Osteoblast (primary cell): ENCODE measurements at regions not wholly inside any gene's neighbourhood (a gene's known extent, or its start where the extent isn't known, plus 50 kb on each side); places are given as distances from the start of the nearest gene placed in this dataset.

Experiments used
- DNase-seq: peaks from one replicate; pipeline ENCODE4 v3.0.0; 2011; ENCODE audit warnings: low spot score, mixed read lengths; ENCODE audit not compliant: insufficient read length; ENCODE audit errors: missing footprints
- H2AFZ ChIP-seq: 2 replicates; pipeline ENCODE4 v1.6.0; 2011; ENCODE audit warnings: mild to moderate bottlenecking, low read length
- H3K27ac ChIP-seq: 2 replicates; pipeline ENCODE4 v1.5.1; 2011; ENCODE audit warnings: mild to moderate bottlenecking, low read depth, low read length, moderate library complexity
- H3K27me3 ChIP-seq: 2 replicates; pipeline ENCODE4 v1.6.0; 2012; ENCODE audit warnings: mild to moderate bottlenecking, control low read depth, inconsistent platforms, low read length, moderate library complexity; ENCODE audit not compliant: insufficient read depth
- H3K36me3 ChIP-seq: 2 replicates; pipeline ENCODE4 v1.5.1; 2011; ENCODE audit warnings: mild to moderate bottlenecking, low read length, control low read depth, moderate library complexity; ENCODE audit not compliant: insufficient read depth
- H3K4me1 ChIP-seq: 2 replicates; pipeline ENCODE4 v1.5.1; 2011; ENCODE audit warnings: mild to moderate bottlenecking, low read length, control low read depth, moderate library complexity; ENCODE audit not compliant: insufficient read depth
- H3K4me2 ChIP-seq: 2 replicates; pipeline ENCODE4 v1.6.0; 2011; ENCODE audit warnings: mild to moderate bottlenecking, low read length; ENCODE audit not compliant: insufficient read depth
- H3K4me3 ChIP-seq: fragments of 200-600 bp; sonication (generic); 3 replicates; pipeline ENCODE4 v1.5.1; 2012; ENCODE audit warnings: mild to moderate bottlenecking, low read length, inconsistent platforms; ENCODE audit not compliant: insufficient read depth
- H3K79me2 ChIP-seq: 2 replicates; pipeline ENCODE4 v1.6.0; 2012; ENCODE audit warnings: mild to moderate bottlenecking, low read length, control low read depth, inconsistent platforms; ENCODE audit not compliant: insufficient read depth
- H3K9me3 ChIP-seq: 2 replicates; pipeline ENCODE4 v1.5.1; 2011; ENCODE audit warnings: low read depth, low read length, control low read depth
- H4K20me1 ChIP-seq: 2 replicates; pipeline ENCODE4 v1.6.0; 2012; ENCODE audit warnings: mild to moderate bottlenecking, low read length, control low read depth; ENCODE audit not compliant: insufficient read depth
- TF ChIP-seq, protein P1 (sequence below): IDR thresholded peaks from 2 replicates; pipeline ENCODE4 v1.5.1; 2011; ENCODE audit warnings: mild to moderate bottlenecking, low read depth, low read length, moderate library complexity; ENCODE audit errors: extremely low read depth

DNA sequence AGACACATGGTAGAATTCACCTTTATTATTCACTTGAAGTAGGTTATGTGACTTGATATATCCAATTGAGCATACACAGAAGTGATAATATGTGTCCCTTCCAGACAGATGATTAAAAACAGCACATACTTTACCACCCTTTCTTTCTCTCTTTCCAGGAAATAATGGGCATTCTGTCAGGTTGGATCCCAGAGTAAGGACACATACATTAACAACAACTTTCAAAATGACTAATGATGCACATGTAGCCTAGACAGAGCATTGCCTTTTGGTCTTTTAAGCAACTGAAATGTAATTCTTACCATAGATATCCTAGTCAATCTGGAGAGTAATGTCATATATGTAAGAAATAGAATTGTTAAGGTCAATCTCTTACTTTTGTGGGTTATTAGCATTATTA lies 1748.7 kb downstream of the EFNA5 start:
- Histone ChIP-seq H3K27me3 (no peaks in the 10 kb centered on the region), H3K9me3 (no peaks in the 10 kb centered on the region), H2AFZ (peak overlapping the region; percentile 30), H3K27ac (no peak overlapping the region), H4K20me1 (no peaks in the 10 kb centered on the region), H3K4me1 (peaks cover 15% of the 10 kb centered on the region), H3K79me2 (no peaks in the 10 kb centered on the region), H3K4me2 (no peak overlapping the region), H3K4me3 (no peak overlapping the region), H3K36me3 (no peaks in the 10 kb centered on the region)
- DNase-seq = no peak
- TF ChIP-seq, protein P1, sequence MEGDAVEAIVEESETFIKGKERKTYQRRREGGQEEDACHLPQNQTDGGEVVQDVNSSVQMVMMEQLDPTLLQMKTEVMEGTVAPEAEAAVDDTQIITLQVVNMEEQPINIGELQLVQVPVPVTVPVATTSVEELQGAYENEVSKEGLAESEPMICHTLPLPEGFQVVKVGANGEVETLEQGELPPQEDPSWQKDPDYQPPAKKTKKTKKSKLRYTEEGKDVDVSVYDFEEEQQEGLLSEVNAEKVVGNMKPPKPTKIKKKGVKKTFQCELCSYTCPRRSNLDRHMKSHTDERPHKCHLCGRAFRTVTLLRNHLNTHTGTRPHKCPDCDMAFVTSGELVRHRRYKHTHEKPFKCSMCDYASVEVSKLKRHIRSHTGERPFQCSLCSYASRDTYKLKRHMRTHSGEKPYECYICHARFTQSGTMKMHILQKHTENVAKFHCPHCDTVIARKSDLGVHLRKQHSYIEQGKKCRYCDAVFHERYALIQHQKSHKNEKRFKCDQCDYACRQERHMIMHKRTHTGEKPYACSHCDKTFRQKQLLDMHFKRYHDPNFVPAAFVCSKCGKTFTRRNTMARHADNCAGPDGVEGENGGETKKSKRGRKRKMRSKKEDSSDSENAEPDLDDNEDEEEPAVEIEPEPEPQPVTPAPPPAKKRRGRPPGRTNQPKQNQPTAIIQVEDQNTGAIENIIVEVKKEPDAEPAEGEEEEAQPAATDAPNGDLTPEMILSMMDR = no peak

DNA sequence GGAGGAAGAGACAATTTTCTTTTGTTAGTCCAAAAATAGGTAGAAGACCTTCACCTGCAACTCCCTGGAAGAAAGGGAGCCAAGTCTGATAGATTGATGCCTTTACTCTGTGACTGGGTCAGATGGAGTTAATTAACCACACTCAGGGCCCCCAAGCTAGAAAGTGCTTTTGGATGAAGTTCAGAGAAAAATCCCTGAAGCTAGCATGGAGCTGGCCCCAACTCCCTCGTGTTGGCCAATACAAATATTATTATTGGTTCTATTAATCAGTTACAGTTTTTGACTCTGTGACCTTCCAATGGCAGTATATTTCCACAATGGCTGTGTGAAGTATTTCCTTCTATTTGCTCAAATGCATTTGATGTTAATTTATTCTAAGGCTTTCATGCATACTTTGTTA lies 1753.5 kb downstream of the EFNA5 start:
- no peak for DNase-seq
- Histone ChIP-seq H3K79me2 (no peaks in the 10 kb centered on the region), H3K27ac (no peak overlapping the region), H3K4me1 (no peaks in the 10 kb centered on the region), H2AFZ (no peak overlapping the region), H3K4me3 (no peak overlapping the region), H3K27me3 (no peaks in the 10 kb centered on the region), H3K9me3 (no peaks in the 10 kb centered on the region), H3K4me2 (no peak overlapping the region), H4K20me1 (no peaks in the 10 kb centered on the region), H3K36me3 (no peaks in the 10 kb centered on the region)
- TF ChIP-seq, protein P1 = no peak

DNA sequence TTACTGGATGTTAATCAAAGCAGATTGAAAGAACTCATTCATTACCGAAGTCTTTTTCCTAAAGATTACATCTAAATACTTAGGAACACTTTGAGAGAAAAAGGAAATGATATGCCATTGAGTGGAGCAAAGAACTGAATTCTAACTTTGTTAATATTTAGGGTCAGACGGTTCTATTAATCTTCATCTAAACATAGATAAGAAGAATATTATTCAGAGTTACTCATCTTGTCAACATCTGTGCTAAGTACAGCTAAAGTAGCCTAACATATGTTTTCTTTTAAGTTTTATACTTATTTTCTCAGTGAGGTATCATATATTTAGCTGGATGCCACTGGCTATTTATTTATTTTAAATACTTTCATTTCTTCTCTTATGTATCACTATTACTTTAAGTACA lies 1763.7 kb downstream of the EFNA5 start:
- DNase-seq = no peak

DNA sequence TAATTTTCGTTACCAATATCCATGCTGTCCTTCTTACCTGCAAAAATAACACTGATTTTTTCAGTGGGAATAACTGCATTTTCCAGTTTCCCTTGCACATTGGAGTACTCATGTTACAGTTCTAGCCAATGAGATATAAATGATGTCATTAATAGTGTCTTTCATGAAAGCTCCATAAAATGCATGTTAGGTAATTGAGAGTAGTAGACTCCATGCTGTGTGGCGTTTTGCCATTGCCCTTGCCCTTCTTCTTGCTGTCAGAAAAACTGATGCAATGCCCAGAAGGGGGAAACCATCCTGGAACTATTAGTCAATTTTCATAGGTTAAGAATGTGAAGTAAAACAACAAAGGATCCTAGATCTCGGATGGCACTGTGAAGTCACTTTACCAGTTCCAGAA lies 1765.3 kb downstream of the EFNA5 start:
- TF ChIP-seq, protein P1 = no peak
- no peak overlapping the region for H3K27ac ChIP-seq
- no peak overlapping the region for H2AFZ ChIP-seq
- no peaks in the 10 kb centered on the region for H3K9me3 ChIP-seq
- H3K4me2 ChIP-seq = no peak overlapping the region
- no peaks in the 10 kb centered on the region for H3K4me1 ChIP-seq
- no peaks in the 10 kb centered on the region for H3K79me2 ChIP-seq
- no peak for DNase-seq
- no peaks in the 10 kb centered on the region for H3K36me3 ChIP-seq
- no peak overlapping the region for H3K4me3 ChIP-seq
- H3K27me3 ChIP-seq = no peaks in the 10 kb centered on the region
- H4K20me1 ChIP-seq = no peaks in the 10 kb centered on the region

More for the DNA sequence above, 1763.7 kb downstream of the EFNA5 start:
- Histone ChIP-seq H2AFZ (no peak overlapping the region), H3K4me1 (no peaks in the 10 kb centered on the region), H3K4me2 (no peak overlapping the region), H3K4me3 (no peak overlapping the region), H3K36me3 (no peaks in the 10 kb centered on the region), H3K27ac (no peak overlapping the region), H3K79me2 (no peaks in the 10 kb centered on the region), H3K27me3 (no peaks in the 10 kb centered on the region), H4K20me1 (no peaks in the 10 kb centered on the region), H3K9me3 (no peaks in the 10 kb centered on the region)
- TF ChIP-seq, protein P1 = no peak
